ENCODE measurements at regions not wholly inside any gene's neighbourhood (a gene's known extent, or its start where the extent isn't known, plus 50 kb on each side); places are given as distances from the start of the nearest gene placed in this dataset.

GRCh38 chr7:24361001-24361400 is 77.0 kb downstream of the NPY start:
- TF ChIP-seq, protein P1, sequence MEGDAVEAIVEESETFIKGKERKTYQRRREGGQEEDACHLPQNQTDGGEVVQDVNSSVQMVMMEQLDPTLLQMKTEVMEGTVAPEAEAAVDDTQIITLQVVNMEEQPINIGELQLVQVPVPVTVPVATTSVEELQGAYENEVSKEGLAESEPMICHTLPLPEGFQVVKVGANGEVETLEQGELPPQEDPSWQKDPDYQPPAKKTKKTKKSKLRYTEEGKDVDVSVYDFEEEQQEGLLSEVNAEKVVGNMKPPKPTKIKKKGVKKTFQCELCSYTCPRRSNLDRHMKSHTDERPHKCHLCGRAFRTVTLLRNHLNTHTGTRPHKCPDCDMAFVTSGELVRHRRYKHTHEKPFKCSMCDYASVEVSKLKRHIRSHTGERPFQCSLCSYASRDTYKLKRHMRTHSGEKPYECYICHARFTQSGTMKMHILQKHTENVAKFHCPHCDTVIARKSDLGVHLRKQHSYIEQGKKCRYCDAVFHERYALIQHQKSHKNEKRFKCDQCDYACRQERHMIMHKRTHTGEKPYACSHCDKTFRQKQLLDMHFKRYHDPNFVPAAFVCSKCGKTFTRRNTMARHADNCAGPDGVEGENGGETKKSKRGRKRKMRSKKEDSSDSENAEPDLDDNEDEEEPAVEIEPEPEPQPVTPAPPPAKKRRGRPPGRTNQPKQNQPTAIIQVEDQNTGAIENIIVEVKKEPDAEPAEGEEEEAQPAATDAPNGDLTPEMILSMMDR (IDR thresholded peaks at IDR 0.05): no peak

- TF ChIP-seq, protein P1 (IDR thresholded peaks at IDR 0.05): no peak
These were observed 81.6 kb downstream of the NPY start for GRCh38 chr7:24365606-24366005.

GRCh38 chr7:24366876-24367275 is 82.9 kb downstream of the NPY start:
- TF ChIP-seq, protein P1 (IDR thresholded peaks at IDR 0.05): no peak

DNA sequence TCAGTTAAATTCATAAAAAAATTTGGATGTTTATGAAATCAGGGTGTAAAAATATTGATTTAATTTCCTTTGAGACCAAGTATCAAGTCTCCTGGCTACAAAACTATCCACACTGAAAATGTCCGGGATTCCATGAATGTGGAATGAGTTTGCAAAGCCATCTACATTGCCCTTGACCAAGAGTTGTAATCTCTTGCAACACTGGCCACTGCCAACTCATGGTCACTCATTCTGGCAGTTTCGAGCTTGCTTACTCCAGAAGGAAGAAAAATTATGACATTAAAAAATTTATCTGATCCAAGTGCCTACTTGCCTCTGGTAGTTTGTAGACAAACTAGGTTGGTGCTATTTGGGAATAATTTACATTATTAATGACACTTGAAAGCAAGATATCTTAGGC is 84.2 kb downstream of the NPY start:
- TF ChIP-seq, protein P1 (IDR thresholded peaks at IDR 0.05): no peak

DNA sequence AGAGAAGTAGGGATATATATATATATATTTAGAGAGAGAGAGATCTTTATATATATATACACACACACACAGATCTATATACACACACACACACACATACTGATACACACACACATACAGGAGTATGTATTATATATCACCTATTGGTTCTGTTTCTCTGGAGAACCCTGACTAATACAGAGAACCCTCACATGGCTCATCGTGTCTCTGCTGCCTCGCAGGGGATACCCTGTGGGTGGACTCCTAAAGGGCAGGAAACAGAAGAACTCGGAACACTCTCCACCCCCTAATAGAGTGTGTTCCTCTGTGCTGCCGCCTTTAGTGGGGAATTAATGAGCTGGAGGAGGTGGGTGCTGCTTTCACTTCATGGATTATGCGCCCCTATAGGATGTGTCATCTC is 86.6 kb downstream of the NPY start:
- TF ChIP-seq, protein P1 (IDR thresholded peaks at IDR 0.05): no peak

DNA sequence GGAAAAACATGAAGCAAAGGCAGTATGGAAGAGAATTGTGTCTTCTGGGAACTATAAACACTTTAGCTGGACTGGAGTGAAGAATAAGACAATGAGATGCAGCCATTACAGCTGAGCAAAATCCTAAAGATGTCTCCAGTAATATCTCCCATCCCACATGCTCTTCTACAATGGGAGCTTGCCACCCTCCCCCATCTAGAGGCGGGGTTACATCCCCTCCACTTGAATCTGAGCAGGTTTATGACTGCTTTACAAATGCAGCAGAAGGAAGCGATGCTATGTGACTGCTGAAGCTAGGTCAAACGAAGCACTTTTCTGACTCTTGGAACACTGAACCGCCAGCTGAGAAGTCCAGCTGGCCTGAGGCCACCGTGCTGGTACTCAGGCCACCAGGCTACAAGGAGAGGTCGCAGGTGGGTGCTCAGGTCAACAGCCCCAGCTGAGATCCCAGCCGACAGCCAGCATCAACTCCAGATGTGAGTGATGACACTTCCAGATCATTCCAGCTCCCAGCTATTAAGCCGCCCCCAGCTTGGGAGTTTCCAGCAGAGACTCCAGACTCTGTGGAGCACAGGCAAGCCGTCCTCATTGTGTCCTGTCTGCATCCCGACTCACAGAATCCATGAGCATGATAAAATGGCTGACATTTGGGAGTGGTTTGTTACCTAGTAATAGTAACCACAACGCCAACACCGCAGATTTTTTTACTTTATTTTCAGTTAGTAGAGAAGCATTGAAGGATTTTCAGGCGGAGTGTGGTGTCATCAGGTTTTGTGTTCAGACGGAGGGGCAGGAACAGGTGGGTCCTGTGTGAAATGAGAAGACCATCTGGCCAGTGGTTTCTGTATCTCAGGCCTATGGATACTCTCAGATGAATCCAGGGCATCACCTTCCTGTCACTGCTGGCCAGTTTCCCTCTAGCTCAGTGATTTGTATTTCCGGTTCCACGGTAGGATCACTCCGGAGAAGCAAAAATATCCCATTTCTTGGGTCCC is 89.3 kb downstream of the NPY start:
- TF ChIP-seq, protein P1 (IDR thresholded peaks at IDR 0.05): no peak

DNA sequence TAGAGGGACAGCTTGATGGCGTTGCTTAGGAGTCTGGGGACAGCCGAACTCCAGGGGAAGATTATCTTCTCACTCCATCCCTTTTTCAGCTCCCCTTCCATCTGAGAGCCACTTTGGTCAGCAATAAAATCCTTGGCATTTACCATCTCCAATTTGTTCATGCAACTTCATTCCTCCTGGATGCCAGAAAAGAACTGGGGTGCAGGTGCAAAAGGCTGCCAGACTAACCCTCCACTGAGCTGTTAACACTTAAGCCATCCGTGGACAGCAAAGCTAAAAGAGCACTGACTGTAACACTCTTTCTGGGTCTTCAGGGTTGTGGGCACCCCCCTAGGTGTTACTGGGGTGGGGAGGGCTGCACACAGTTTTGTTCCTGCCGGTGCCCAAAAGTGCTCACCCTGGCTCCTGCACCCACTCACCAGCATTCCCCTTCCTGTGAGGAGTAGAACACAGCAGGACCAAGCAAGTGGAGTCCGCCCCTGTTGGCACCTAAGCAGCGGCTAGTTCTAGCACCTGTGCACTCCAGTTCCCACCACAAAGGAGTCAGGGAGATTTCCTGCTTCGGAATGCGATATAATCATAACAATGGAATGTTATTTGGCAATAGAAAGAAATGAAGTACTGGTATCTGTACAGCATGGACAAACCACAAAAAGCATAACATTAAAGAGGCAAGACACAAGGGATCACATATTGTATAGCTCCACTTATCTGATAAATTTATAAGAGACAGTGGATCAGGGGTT is 95.1 kb downstream of the NPY start:
- TF ChIP-seq, protein P1 (IDR thresholded peaks at IDR 0.05): no peak

Data from LNCAP (cell line).